ENCODE measurements at regions not wholly inside any gene's neighbourhood (a gene's known extent, or its start where the extent isn't known, plus 50 kb on each side); places are given as distances from the start of the nearest gene placed in this dataset.

GRCh38 chr14:71498212-71498611, 434.0 kb upstream of the RGS6 start (continued):
- TF ChIP-seq, protein P1, sequence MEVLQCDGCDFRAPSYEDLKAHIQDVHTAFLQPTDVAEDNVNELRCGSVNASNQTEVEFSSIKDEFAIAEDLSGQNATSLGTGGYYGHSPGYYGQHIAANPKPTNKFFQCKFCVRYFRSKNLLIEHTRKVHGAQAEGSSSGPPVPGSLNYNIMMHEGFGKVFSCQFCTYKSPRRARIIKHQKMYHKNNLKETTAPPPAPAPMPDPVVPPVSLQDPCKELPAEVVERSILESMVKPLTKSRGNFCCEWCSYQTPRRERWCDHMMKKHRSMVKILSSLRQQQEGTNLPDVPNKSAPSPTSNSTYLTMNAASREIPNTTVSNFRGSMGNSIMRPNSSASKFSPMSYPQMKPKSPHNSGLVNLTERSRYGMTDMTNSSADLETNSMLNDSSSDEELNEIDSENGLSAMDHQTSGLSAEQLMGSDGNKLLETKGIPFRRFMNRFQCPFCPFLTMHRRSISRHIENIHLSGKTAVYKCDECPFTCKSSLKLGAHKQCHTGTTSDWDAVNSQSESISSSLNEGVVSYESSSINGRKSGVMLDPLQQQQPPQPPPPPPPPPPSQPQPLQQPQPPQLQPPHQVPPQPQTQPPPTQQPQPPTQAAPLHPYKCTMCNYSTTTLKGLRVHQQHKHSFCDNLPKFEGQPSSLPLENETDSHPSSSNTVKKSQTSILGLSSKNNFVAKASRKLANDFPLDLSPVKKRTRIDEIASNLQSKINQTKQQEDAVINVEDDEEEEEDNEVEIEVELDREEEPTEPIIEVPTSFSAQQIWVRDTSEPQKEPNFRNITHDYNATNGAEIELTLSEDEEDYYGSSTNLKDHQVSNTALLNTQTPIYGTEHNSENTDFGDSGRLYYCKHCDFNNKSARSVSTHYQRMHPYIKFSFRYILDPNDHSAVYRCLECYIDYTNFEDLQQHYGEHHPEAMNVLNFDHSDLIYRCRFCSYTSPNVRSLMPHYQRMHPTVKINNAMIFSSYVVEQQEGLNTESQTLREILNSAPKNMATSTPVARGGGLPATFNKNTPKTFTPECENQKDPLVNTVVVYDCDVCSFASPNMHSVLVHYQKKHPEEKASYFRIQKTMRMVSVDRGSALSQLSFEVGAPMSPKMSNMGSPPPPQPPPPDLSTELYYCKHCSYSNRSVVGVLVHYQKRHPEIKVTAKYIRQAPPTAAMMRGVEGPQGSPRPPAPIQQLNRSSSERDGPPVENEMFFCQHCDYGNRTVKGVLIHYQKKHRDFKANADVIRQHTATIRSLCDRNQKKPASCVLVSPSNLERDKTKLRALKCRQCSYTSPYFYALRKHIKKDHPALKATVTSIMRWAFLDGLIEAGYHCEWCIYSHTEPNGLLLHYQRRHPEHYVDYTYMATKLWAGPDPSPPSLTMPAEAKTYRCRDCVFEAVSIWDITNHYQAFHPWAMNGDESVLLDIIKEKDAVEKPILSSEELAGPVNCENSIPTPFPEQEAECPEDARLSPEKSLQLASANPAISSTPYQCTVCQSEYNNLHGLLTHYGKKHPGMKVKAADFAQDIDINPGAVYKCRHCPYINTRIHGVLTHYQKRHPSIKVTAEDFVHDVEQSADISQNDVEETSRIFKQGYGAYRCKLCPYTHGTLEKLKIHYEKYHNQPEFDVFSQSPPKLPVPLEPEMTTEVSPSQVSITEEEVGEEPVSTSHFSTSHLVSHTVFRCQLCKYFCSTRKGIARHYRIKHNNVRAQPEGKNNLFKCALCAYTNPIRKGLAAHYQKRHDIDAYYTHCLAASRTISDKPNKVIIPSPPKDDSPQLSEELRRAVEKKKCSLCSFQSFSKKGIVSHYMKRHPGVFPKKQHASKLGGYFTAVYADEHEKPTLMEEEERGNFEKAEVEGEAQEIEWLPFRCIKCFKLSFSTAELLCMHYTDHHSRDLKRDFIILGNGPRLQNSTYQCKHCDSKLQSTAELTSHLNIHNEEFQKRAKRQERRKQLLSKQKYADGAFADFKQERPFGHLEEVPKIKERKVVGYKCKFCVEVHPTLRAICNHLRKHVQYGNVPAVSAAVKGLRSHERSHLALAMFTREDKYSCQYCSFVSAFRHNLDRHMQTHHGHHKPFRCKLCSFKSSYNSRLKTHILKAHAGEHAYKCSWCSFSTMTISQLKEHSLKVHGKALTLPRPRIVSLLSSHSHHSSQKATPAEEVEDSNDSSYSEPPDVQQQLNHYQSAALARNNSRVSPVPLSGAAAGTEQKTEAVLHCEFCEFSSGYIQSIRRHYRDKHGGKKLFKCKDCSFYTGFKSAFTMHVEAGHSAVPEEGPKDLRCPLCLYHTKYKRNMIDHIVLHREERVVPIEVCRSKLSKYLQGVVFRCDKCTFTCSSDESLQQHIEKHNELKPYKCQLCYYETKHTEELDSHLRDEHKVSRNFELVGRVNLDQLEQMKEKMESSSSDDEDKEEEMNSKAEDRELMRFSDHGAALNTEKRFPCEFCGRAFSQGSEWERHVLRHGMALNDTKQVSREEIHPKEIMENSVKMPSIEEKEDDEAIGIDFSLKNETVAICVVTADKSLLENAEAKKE (CRISPR knock-in tag; IDR thresholded peaks at IDR 0.05) = no peak
- no peak for TF ChIP-seq STAT1 (IDR thresholded peaks at IDR 0.05; ENCODE audit: unreplicated experiment)
- TF ChIP-seq JUNB (IDR thresholded peaks at IDR 0.05; ENCODE audit: unreplicated experiment) = no peak

GRCh38 chr14:71499018-71499417, 433.2 kb upstream of the RGS6 start:
- peaks cover 5% of the 10 kb centered on the region for H3K27me3 Mint-ChIP-seq (ENCODE audit: insufficient read depth, low read depth, poor library complexity)
- H3K9me2 ChIP-seq (ENCODE audit: insufficient read depth) = no peaks in the 10 kb centered on the region
- H3K36me3 ChIP-seq (ENCODE audit: insufficient read depth) = no peaks in the 10 kb centered on the region
- no peaks in the 10 kb centered on the region for H3K9me3 Mint-ChIP-seq
- H3F3A ChIP-seq (replicated peaks; ENCODE audit: low read depth) = no peaks in the 10 kb centered on the region
- H3K4me2 ChIP-seq = no peak overlapping the region
- H3K27ac Mint-ChIP-seq = no peak overlapping the region
- peaks cover 4% of the 10 kb centered on the region for H3K4me1 ChIP-seq (ENCODE audit: insufficient read depth)
- peaks cover 13% of the 10 kb centered on the region for H3K4me1 Mint-ChIP-seq
- no peak for DNase-seq (ENCODE audit: low spot score)
- H3K27ac ChIP-seq (ENCODE audit: low read depth) = no peak overlapping the region
- no peak overlapping the region for H3K4me3 Mint-ChIP-seq
- H4K20me1 ChIP-seq (replicated peaks; ENCODE audit: insufficient read depth) = no peaks in the 10 kb centered on the region
- no peaks in the 10 kb centered on the region for H3K27me3 ChIP-seq (ENCODE audit: insufficient read depth)
- 0 out of 3 replicates have a peak, but pooled peaks cover 5% of the 10 kb centered on the region for H3K36me3 Mint-ChIP-seq (ENCODE audit: low read depth)
- ATAC-seq = no peak
- no peak overlapping the region for H3K4me3 ChIP-seq
- H3K79me2 ChIP-seq (replicated peaks; ENCODE audit: insufficient read depth) = peaks cover 69% of the 10 kb centered on the region
- no peak overlapping the region for H2AFZ ChIP-seq
- TF ChIP-seq, protein P1 (CRISPR knock-in tag; IDR thresholded peaks at IDR 0.05) = no peak
- TF ChIP-seq JUNB (IDR thresholded peaks at IDR 0.05; ENCODE audit: unreplicated experiment) (no peak), POLR2AphosphoS5 (IDR thresholded peaks at IDR 0.05; ENCODE audit: low read depth) (no peak)
- TF ChIP-seq, protein P2, sequence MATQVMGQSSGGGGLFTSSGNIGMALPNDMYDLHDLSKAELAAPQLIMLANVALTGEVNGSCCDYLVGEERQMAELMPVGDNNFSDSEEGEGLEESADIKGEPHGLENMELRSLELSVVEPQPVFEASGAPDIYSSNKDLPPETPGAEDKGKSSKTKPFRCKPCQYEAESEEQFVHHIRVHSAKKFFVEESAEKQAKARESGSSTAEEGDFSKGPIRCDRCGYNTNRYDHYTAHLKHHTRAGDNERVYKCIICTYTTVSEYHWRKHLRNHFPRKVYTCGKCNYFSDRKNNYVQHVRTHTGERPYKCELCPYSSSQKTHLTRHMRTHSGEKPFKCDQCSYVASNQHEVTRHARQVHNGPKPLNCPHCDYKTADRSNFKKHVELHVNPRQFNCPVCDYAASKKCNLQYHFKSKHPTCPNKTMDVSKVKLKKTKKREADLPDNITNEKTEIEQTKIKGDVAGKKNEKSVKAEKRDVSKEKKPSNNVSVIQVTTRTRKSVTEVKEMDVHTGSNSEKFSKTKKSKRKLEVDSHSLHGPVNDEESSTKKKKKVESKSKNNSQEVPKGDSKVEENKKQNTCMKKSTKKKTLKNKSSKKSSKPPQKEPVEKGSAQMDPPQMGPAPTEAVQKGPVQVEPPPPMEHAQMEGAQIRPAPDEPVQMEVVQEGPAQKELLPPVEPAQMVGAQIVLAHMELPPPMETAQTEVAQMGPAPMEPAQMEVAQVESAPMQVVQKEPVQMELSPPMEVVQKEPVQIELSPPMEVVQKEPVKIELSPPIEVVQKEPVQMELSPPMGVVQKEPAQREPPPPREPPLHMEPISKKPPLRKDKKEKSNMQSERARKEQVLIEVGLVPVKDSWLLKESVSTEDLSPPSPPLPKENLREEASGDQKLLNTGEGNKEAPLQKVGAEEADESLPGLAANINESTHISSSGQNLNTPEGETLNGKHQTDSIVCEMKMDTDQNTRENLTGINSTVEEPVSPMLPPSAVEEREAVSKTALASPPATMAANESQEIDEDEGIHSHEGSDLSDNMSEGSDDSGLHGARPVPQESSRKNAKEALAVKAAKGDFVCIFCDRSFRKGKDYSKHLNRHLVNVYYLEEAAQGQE (IDR thresholded peaks at IDR 0.05; ENCODE audit: unreplicated experiment) = no peak

Measured in GM23338 (cell line).